Chondrocyte (in vitro differentiated cells): ENCODE measurements at regions not wholly inside any gene's neighbourhood (a gene's known extent, or its start where the extent isn't known, plus 50 kb on each side); places are given as distances from the start of the nearest gene placed in this dataset.

Experiments used
- DNase-seq: peaks from one replicate; pipeline ENCODE4 v3.0.0; 2021; ENCODE audit warnings: mixed read lengths, low spot score
- H3K27ac Mint-ChIP-seq: one replicate; pipeline ENCODE4 v1.8.0; 2021; ENCODE audit warnings: mild to moderate bottlenecking, moderate library complexity, mixed read lengths; ENCODE audit not compliant: unreplicated experiment
- H3K27me3 Mint-ChIP-seq: 2 replicates; pipeline ENCODE4 v1.8.0; 2021; ENCODE audit warnings: low read depth, mixed read lengths
- H3K36me3 Mint-ChIP-seq: 2 replicates; pipeline ENCODE4 v1.8.0; 2021; ENCODE audit warnings: low read depth, mixed read lengths
- H3K4me1 Mint-ChIP-seq: 2 replicates; pipeline ENCODE4 v1.8.0; 2021; ENCODE audit warnings: low read depth, mild to moderate bottlenecking, mixed read lengths
- H3K4me3 Mint-ChIP-seq: one replicate; pipeline ENCODE4 v1.8.0; 2021; ENCODE audit warnings: mild to moderate bottlenecking, moderate library complexity, mixed read lengths; ENCODE audit not compliant: unreplicated experiment
- H3K9me3 Mint-ChIP-seq: 2 replicates; pipeline ENCODE4 v1.8.0; 2021; ENCODE audit warnings: low read depth, mixed read lengths
- TF ChIP-seq, protein P1 (sequence below): fragments of 200-600 bp; sonication (generic); IDR thresholded peaks from 2 replicates; pipeline ENCODE4 v1.5.0; 2021; ENCODE audit warnings: antibody characterized with exemption, mild to moderate bottlenecking, moderate library complexity

DNA sequence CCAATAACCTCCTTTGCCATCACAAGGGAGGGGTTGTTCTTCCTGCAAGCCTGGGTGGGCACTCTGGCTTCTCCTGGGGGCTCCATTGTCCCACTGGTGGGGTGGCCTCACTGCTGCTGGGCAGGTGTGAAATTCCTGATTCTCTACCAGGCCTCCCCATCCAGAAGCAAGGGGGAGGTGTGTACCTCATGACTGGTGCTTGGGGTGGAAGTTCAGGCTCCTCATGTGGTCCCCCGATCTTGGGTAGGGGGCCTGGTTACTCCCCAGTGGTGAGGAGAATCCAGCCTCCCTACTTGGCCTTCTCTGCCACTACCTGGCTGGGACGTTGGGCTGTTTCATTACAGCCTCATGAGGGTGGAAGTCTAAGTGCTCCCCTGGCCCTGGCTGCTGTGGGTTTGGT, 433.9 kb downstream of the IRX2 start:
- Mint-ChIP-seq H3K27ac (no peak overlapping the region), H3K9me3 (peaks cover 21% of the 10 kb centered on the region), H3K27me3 (peaks cover 2% of the 10 kb centered on the region), H3K4me3 (no peak overlapping the region), H3K4me1 (no peaks in the 10 kb centered on the region), H3K36me3 (no peaks in the 10 kb centered on the region)
- no peak for DNase-seq
- TF ChIP-seq, protein P1, sequence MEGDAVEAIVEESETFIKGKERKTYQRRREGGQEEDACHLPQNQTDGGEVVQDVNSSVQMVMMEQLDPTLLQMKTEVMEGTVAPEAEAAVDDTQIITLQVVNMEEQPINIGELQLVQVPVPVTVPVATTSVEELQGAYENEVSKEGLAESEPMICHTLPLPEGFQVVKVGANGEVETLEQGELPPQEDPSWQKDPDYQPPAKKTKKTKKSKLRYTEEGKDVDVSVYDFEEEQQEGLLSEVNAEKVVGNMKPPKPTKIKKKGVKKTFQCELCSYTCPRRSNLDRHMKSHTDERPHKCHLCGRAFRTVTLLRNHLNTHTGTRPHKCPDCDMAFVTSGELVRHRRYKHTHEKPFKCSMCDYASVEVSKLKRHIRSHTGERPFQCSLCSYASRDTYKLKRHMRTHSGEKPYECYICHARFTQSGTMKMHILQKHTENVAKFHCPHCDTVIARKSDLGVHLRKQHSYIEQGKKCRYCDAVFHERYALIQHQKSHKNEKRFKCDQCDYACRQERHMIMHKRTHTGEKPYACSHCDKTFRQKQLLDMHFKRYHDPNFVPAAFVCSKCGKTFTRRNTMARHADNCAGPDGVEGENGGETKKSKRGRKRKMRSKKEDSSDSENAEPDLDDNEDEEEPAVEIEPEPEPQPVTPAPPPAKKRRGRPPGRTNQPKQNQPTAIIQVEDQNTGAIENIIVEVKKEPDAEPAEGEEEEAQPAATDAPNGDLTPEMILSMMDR: no peak

DNA sequence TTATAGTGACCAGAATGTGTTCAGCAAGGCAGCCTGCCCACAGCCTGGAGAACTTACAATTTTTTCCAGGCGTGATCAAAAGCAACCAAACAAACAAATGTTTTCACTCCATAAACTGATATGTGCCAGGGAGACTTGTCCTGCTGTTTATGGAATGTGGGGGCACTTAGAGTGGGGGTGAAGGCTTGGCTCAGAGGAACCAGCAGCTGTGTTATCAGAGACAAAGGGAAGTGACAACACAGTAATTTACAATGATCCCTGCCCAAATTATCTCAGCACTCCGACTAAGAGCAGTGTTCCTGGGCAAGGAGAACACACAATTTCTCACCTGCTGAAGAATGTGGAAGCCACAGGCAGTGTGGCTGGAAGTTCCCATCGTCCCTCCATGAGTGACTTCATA, 429.1 kb upstream of the IRX4 start:
- TF ChIP-seq, protein P1: no peak
- Mint-ChIP-seq H3K27me3 (peaks cover under 1% of the 10 kb centered on the region), H3K36me3 (no peaks in the 10 kb centered on the region), H3K27ac (no peak overlapping the region), H3K4me3 (no peak overlapping the region), H3K9me3 (peaks cover 18% of the 10 kb centered on the region), H3K4me1 (no peaks in the 10 kb centered on the region)
- no peak for DNase-seq

DNA sequence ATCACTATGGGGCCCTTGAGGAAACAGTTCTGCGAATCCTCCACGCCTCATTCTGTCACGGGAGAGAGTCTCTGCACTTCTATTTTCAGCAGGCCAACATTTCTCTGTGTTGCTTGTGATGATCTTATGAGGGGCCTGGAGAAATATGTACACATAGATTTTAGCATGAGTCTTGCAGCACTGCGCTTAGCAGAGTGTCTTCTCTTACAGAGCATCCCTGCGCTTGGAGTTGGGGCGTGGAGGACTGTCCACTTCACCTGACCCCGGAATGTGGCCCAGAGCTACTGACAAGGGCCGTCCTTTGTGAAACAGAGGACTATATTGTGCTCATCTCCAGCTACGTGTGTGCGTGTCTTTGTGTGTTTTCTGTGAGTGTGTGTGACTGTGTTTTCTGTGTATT, 428.2 kb upstream of the IRX4 start:
- no peaks in the 10 kb centered on the region for H3K4me1 Mint-ChIP-seq
- no peaks in the 10 kb centered on the region for H3K36me3 Mint-ChIP-seq
- H3K9me3 Mint-ChIP-seq: peaks cover 18% of the 10 kb centered on the region
- DNase-seq: no peak
- TF ChIP-seq, protein P1: no peak
- H3K27me3 Mint-ChIP-seq: peaks cover 2% of the 10 kb centered on the region
- H3K27ac Mint-ChIP-seq: no peak overlapping the region
- H3K4me3 Mint-ChIP-seq: no peak overlapping the region

DNA sequence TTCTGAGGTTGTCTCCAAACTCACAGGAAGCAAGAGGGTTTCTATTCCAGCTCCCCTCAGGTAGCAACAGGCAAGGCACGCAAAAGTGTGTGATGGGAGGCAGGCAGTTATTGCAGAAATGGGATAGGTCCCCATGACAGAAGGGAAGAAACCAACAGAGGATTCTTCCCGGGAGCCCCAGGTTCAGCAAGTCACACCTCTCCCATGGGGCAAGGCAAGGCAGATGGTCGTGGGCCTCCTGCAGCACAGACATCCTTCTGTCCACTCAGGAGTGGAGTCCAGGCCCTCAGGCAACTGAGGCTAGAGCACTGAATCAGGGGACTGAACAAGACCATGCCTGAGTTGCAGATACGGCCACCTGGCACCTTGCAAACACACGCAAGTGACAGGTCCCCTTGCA, 424.9 kb upstream of the IRX4 start:
- H3K9me3 Mint-ChIP-seq: no peaks in the 10 kb centered on the region
- H3K36me3 Mint-ChIP-seq: no peaks in the 10 kb centered on the region
- peaks cover 4% of the 10 kb centered on the region for H3K4me1 Mint-ChIP-seq
- TF ChIP-seq, protein P1: no peak
- DNase-seq: no peak
- peaks cover 2% of the 10 kb centered on the region for H3K27me3 Mint-ChIP-seq
- no peak overlapping the region for H3K27ac Mint-ChIP-seq
- no peak overlapping the region for H3K4me3 Mint-ChIP-seq

DNA sequence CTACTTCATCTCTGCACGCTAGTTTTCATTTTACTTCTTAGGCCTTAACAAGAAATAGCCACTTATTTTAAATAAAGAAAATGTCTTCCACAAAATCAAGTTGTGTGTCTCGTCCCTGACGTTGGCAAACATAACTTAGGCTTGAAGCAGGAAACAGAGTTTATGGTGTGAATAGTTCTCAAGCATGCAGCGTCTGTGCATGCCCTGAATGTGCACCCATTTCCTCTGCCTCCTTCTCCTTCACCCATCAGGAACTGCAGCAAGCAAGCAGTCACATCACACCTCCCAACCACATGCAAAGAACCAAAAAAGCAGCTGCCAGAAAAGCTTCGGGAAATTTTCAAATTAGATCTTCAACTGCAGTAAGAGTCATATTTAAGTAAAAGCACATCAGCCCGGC, 424.0 kb upstream of the IRX4 start:
- Mint-ChIP-seq H3K9me3 (no peaks in the 10 kb centered on the region), H3K27ac (no peak overlapping the region), H3K27me3 (peaks cover 2% of the 10 kb centered on the region)

More for the DNA sequence above, 424.0 kb upstream of the IRX4 start:
- Mint-ChIP-seq H3K36me3 (no peaks in the 10 kb centered on the region), H3K4me3 (no peak overlapping the region), H3K4me1 (peaks cover 4% of the 10 kb centered on the region)
- TF ChIP-seq, protein P1: no peak
- no peak for DNase-seq
